Upper lobe of left lung (tissue), 4 donors: ENCODE measurements at regions not wholly inside any gene's neighbourhood (a gene's known extent, or its start where the extent isn't known, plus 50 kb on each side); places are given as distances from the start of the nearest gene placed in this dataset.

Experiments used
- CTCF ChIP-seq, 6 experiments: fragments of 450-650 bp in 4 of 6; fragments of 200-600 bp in 2 of 6; sonication (generic) in 2 of 6; IDR thresholded peaks; one replicate each; pipeline ENCODE4 v1.5.1; 2016 to 2019; ENCODE audit warnings: antibody characterized with exemption in 6 of 6
- POLR2AphosphoS5 ChIP-seq, 2 donors: sonication (generic); formaldehyde crosslinking; IDR thresholded peaks; one replicate each; pipeline ENCODE4 v1.5.1; 2017; ENCODE audit warnings: antibody characterized with exemption in 2 of 2

- no peak for TF ChIP-seq CTCF (IDR thresholded peaks at IDR 0.05)
- no peak for TF ChIP-seq POLR2AphosphoS5 (IDR thresholded peaks at IDR 0.05)
Observed at GRCh38 chr14:98200601-98201000, 1071.4 kb downstream of the BCL11B start.
